ENCODE measurements at regions not wholly inside any gene's neighbourhood (a gene's known extent, or its start where the extent isn't known, plus 50 kb on each side); places are given as distances from the start of the nearest gene placed in this dataset.

DNA sequence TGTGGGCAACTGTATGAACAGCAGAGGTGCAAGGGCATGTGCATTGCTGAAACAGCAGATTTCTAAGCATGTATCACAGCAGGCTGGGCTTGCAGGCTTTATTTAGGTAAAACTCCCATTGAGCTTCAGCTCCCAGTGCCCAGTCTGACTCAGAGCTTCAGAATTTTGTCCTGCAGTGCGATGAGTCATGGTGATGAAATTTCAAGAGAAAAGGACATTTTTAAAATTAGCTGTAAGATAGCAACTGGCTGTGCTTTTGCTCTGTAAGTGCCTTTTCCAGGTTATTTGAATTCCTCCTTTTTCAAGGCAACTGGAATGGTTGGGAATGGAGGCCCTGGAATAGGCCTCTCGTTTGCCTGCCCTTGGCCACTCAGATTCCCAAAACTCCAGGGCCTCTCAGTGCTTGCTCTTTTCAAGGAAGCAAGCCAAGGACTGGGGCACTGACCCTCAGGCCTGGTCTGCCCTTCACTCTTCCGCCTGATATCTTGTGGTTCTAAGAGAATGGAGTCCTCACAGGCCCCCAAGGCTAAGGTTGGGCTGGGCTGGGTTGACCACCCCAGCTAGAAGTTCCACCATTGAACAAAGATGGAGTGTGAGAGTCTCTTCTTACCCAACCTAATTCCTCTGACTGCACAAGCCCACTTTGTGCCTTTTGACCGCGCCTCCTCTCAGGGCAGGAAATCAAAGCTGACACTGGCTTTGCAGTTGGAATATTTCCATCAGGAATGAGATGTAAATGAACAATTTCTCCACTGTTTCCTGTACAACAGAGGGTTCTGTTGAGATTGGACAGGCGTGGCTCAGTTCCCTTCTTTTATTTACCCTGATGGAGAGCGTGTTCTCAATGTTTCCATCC, 59.5 kb upstream of the PRSS23 start:
- TF ChIP-seq, protein P1, sequence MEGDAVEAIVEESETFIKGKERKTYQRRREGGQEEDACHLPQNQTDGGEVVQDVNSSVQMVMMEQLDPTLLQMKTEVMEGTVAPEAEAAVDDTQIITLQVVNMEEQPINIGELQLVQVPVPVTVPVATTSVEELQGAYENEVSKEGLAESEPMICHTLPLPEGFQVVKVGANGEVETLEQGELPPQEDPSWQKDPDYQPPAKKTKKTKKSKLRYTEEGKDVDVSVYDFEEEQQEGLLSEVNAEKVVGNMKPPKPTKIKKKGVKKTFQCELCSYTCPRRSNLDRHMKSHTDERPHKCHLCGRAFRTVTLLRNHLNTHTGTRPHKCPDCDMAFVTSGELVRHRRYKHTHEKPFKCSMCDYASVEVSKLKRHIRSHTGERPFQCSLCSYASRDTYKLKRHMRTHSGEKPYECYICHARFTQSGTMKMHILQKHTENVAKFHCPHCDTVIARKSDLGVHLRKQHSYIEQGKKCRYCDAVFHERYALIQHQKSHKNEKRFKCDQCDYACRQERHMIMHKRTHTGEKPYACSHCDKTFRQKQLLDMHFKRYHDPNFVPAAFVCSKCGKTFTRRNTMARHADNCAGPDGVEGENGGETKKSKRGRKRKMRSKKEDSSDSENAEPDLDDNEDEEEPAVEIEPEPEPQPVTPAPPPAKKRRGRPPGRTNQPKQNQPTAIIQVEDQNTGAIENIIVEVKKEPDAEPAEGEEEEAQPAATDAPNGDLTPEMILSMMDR (conservative IDR thresholded peaks at IDR 0.05; ENCODE audit: low read length): no peak
- no peak for TF ChIP-seq EZH2phosphoT487 (IDR thresholded peaks at IDR 0.05; ENCODE audit: borderline replicate concordance, low read depth, low read length)
- Histone ChIP-seq H3K4me2 (ENCODE audit: low read length) (no peak overlapping the region), H2AFZ (ENCODE audit: low read length) (no peak overlapping the region), H3K9me3 (ENCODE audit: low read length) (no peaks in the 10 kb centered on the region), H4K20me1 (ENCODE audit: insufficient read depth, low read length) (no peaks in the 10 kb centered on the region), H3K4me3 (ENCODE audit: low read depth, low read length, poor library complexity, severe bottlenecking) (no peak overlapping the region), H3K36me3 (ENCODE audit: insufficient read depth, low read length) (no peaks in the 10 kb centered on the region), H3K27ac (ENCODE audit: low read depth, low read length, poor library complexity, severe bottlenecking) (no peak overlapping the region), H3K79me2 (ENCODE audit: insufficient read depth, low read depth, low read length) (no peaks in the 10 kb centered on the region), H3K9me2 (ENCODE audit: insufficient read depth, low read length) (no peaks in the 10 kb centered on the region), H3K4me1 (ENCODE audit: insufficient read depth, low read length, poor library complexity, severe bottlenecking) (no peaks in the 10 kb centered on the region)
- intact Hi-C loops (cut with micrococcal nuclease; ENCODE audit: unreplicated experiment): no loop called here
- ChIA-PET POLR2A (no interaction called here), CTCF (ENCODE audit: unreplicated experiment) (no interaction called here)
- no TSS peak for BruUV-seq (replicated peaks)
- no peak for DNase-seq (ENCODE audit: low spot score)

DNA sequence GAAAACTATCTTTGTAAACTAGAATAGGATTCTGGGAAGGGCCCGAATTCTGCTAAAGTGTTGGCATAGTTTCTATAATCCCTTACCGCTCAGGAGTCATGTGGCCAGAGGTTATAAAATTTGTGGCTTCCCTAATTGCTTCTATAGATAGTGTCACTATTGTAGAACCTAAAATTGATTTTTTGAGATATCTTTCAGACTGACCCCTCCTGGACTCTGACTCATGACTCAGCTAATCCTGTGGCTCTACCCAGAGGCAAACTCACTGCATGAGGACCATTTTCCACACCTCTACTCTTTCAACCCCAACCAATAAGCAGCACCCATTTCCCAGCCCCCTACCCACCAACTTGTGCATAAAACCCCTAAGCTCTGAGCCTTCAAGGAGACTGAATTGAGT, 61.8 kb upstream of the PRSS23 start:
- no TSS peak for BruUV-seq (replicated peaks)
- Histone ChIP-seq H3K79me2 (ENCODE audit: insufficient read depth, low read depth, low read length) (no peaks in the 10 kb centered on the region), H3K27ac (ENCODE audit: low read depth, low read length, poor library complexity, severe bottlenecking) (no peak overlapping the region), H3K4me3 (ENCODE audit: low read depth, low read length, poor library complexity, severe bottlenecking) (no peak overlapping the region), H2AFZ (ENCODE audit: low read length) (no peak overlapping the region), H3K9me3 (ENCODE audit: low read length) (no peaks in the 10 kb centered on the region), H3K4me1 (ENCODE audit: insufficient read depth, low read length, poor library complexity, severe bottlenecking) (no peaks in the 10 kb centered on the region), H3K9me2 (ENCODE audit: insufficient read depth, low read length) (no peaks in the 10 kb centered on the region), H3K36me3 (ENCODE audit: insufficient read depth, low read length) (no peaks in the 10 kb centered on the region), H4K20me1 (ENCODE audit: insufficient read depth, low read length) (no peaks in the 10 kb centered on the region), H3K4me2 (ENCODE audit: low read length) (no peak overlapping the region)
- intact Hi-C loops (cut with micrococcal nuclease; ENCODE audit: unreplicated experiment): no loop called here
- ChIA-PET CTCF (ENCODE audit: unreplicated experiment) (interaction anchor here (1.4 kb wide), 1 partner anchor 11 kb away, joined by 3 read pairs; no protein-coding TSS in a partner anchor), POLR2A (no interaction called here)
- TF ChIP-seq, protein P1 (conservative IDR thresholded peaks at IDR 0.05; ENCODE audit: low read length): no peak
- no peak for TF ChIP-seq EZH2phosphoT487 (IDR thresholded peaks at IDR 0.05; ENCODE audit: borderline replicate concordance, low read depth, low read length)
- DNase-seq (ENCODE audit: low spot score): no peak

DNA sequence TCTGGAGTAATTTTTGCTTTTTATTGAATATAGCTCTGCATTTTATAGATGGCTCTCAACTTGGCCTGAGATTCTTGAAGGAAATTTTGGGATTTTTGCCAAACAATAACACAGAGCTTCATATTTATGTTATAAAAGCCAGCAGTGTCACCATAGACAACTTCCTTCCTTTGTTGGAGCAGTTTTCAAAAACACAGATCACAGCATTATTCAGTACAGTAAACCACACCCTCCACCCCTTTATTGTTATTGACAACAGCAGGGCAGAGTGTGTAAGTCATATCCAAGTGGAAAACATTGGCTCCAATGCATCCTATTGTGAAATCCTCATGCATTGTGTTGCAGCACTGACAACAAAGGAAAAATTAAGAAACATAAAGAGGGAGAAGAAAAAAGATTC, 62.6 kb upstream of the PRSS23 start:
- H2AFZ ChIP-seq (ENCODE audit: low read length): no peak overlapping the region
- TF ChIP-seq, protein P1 (conservative IDR thresholded peaks at IDR 0.05; ENCODE audit: low read length): no peak
- TF ChIP-seq EZH2phosphoT487 (IDR thresholded peaks at IDR 0.05; ENCODE audit: borderline replicate concordance, low read depth, low read length): no peak
- H3K9me2 ChIP-seq (ENCODE audit: insufficient read depth, low read length): no peaks in the 10 kb centered on the region
- DNase-seq (ENCODE audit: low spot score): no peak
- intact Hi-C loops (cut with micrococcal nuclease; ENCODE audit: unreplicated experiment): no loop called here
- H4K20me1 ChIP-seq (ENCODE audit: insufficient read depth, low read length): no peaks in the 10 kb centered on the region
- POLR2A ChIA-PET: interaction anchor here (0.8 kb wide), 1 partner anchor 10 kb away, joined by 5 read pairs; no protein-coding TSS in a partner anchor
- no peaks in the 10 kb centered on the region for H3K4me1 ChIP-seq (ENCODE audit: insufficient read depth, low read length, poor library complexity, severe bottlenecking)
- H3K27ac ChIP-seq (ENCODE audit: low read depth, low read length, poor library complexity, severe bottlenecking): no peak overlapping the region
- no peaks in the 10 kb centered on the region for H3K9me3 ChIP-seq (ENCODE audit: low read length)
- H3K79me2 ChIP-seq (ENCODE audit: insufficient read depth, low read depth, low read length): no peaks in the 10 kb centered on the region
- H3K4me3 ChIP-seq (ENCODE audit: low read depth, low read length, poor library complexity, severe bottlenecking): no peak overlapping the region
- CTCF ChIA-PET (ENCODE audit: unreplicated experiment): no interaction called here
- H3K4me2 ChIP-seq (ENCODE audit: low read length): no peak overlapping the region
- H3K36me3 ChIP-seq (ENCODE audit: insufficient read depth, low read length): no peaks in the 10 kb centered on the region
- no TSS peak for BruUV-seq (replicated peaks)

Measured in OCI-LY7 (cell line).